ENCODE measurements at regions not wholly inside any gene's neighbourhood (a gene's known extent, or its start where the extent isn't known, plus 50 kb on each side); places are given as distances from the start of the nearest gene placed in this dataset.
"Not testable (repeated sequence)": the region's sequence is repeated elsewhere in the genome, so short reads cannot be mapped to it uniquely, and the experiment has no call there.

- no peak for ATAC-seq
Measured at GRCh38 chrX:3504916-3505315, 158.5 kb upstream of the MXRA5 start.

- ATAC-seq: no peak
Measured at GRCh38 chrX:3501833-3502535, 155.5 kb upstream of the MXRA5 start.

GRCh38 chrX:3495836-3496769 lies 149.7 kb upstream of the MXRA5 start:
- not testable (repeated sequence) for ATAC-seq

GRCh38 chrX:3493605-3494004 lies 147.2 kb upstream of the MXRA5 start:
- ATAC-seq: no peak

- ATAC-seq: no peak
Measured at GRCh38 chrX:3485727-3486126, 139.3 kb upstream of the MXRA5 start.

- no peak for ATAC-seq
Measured at GRCh38 chrX:3479026-3479425, 132.6 kb upstream of the MXRA5 start.

GRCh38 chrX:3476973-3477372 lies 130.5 kb upstream of the MXRA5 start:
- ATAC-seq: no peak

GRCh38 chrX:3470211-3470679 lies 123.8 kb upstream of the MXRA5 start:
- ATAC-seq: not testable (repeated sequence)

- no peak for ATAC-seq
Measured at GRCh38 chrX:3468031-3468430, 121.6 kb upstream of the MXRA5 start.

- no peak for ATAC-seq
Measured at GRCh38 chrX:3465017-3465416, 118.6 kb upstream of the MXRA5 start.

- no peak for ATAC-seq
Measured at GRCh38 chrX:3462166-3462508, 115.7 kb upstream of the MXRA5 start.

- no peak for ATAC-seq
Measured at GRCh38 chrX:3461397-3462165, 115.1 kb upstream of the MXRA5 start.

GRCh38 chrX:3455796-3456195 lies 109.3 kb upstream of the MXRA5 start:
- ATAC-seq: no peak

GRCh38 chrX:3451571-3451970 lies 105.1 kb upstream of the MXRA5 start:
- no peak for ATAC-seq

- no peak for ATAC-seq
Measured at GRCh38 chrX:3450881-3451570, 104.6 kb upstream of the MXRA5 start.

GRCh38 chrX:3449287-3449686 lies 102.8 kb upstream of the MXRA5 start:
- ATAC-seq: no peak

GRCh38 chrX:3448563-3448962 lies 102.1 kb upstream of the MXRA5 start:
- ATAC-seq: no peak

GRCh38 chrX:3445806-3446490 lies 99.5 kb upstream of the MXRA5 start:
- no peak for ATAC-seq

- no peak for ATAC-seq
Measured at GRCh38 chrX:3443184-3443583, 96.7 kb upstream of the MXRA5 start.

GRCh38 chrX:3442691-3443090 lies 96.2 kb upstream of the MXRA5 start:
- no peak for ATAC-seq

GRCh38 chrX:3440981-3441380 lies 94.5 kb upstream of the MXRA5 start:
- ATAC-seq: no peak

GRCh38 chrX:3435916-3436315 lies 89.5 kb upstream of the MXRA5 start:
- ATAC-seq: not testable (repeated sequence)
